Neural crest cell (in vitro differentiated cells): ENCODE measurements at regions not wholly inside any gene's neighbourhood (a gene's known extent, or its start where the extent isn't known, plus 50 kb on each side); places are given as distances from the start of the nearest gene placed in this dataset.

ENCODE experiments used
- DNase-seq: peaks from one replicate; pipeline ENCODE4 v3.0.0; 2021; ENCODE audit warnings: low read depth, mixed read lengths, low spot score
- H3K27ac Mint-ChIP-seq: one replicate; pipeline ENCODE4 v1.8.0; 2021; ENCODE audit warnings: mild to moderate bottlenecking, mixed read lengths; ENCODE audit not compliant: unreplicated experiment
- H3K27me3 Mint-ChIP-seq: 2 replicates; pipeline ENCODE4 v1.8.0; 2021; ENCODE audit warnings: low read depth, mild to moderate bottlenecking, mixed read lengths
- H3K36me3 Mint-ChIP-seq: 2 replicates; pipeline ENCODE4 v1.8.0; 2021; ENCODE audit warnings: low read depth, mild to moderate bottlenecking, mixed read lengths
- H3K4me1 Mint-ChIP-seq: 2 replicates; pipeline ENCODE4 v1.8.0; 2021; ENCODE audit warnings: mixed read lengths
- H3K4me3 Mint-ChIP-seq: one replicate; pipeline ENCODE4 v1.8.0; 2021; ENCODE audit warnings: mild to moderate bottlenecking, mixed read lengths
- H3K9me3 Mint-ChIP-seq: 2 replicates; pipeline ENCODE4 v1.8.0; 2021; ENCODE audit warnings: mixed read lengths
- CTCF ChIP-seq: fragments of 200-600 bp; sonication (generic); conservative IDR thresholded peaks from 2 replicates; pipeline ENCODE4 v1.5.0; 2021; ENCODE audit warnings: antibody characterized with exemption, mild to moderate bottlenecking

- no peak for DNase-seq
- no peaks in the 10 kb centered on the region for H3K27me3 Mint-ChIP-seq
- no peak for TF ChIP-seq CTCF
- peak overlapping the region; percentile 14 for H3K4me3 Mint-ChIP-seq
- peak overlapping the region; percentile 32 for H3K27ac Mint-ChIP-seq
- H3K9me3 Mint-ChIP-seq: no peaks in the 10 kb centered on the region
- peaks cover 56% of the 10 kb centered on the region for H3K4me1 Mint-ChIP-seq
- H3K36me3 Mint-ChIP-seq: no peaks in the 10 kb centered on the region
Measured at GRCh38 chr2:42923580-42924417, 131.4 kb upstream of the HAAO start.

- DNase-seq: no peak
Measured at GRCh38 chr2:42922790-42923579, 130.6 kb upstream of the HAAO start.

GRCh38 chr2:42922293-42922692 is 129.9 kb upstream of the HAAO start:
- TF ChIP-seq CTCF: no peak
- Mint-ChIP-seq H3K36me3 (no peaks in the 10 kb centered on the region), H3K4me3 (no peak overlapping the region), H3K27ac (no peak overlapping the region), H3K27me3 (no peaks in the 10 kb centered on the region), H3K9me3 (no peaks in the 10 kb centered on the region), H3K4me1 (peaks cover 41% of the 10 kb centered on the region)
- DNase-seq: no peak

More at GRCh38 chr2:42922790-42923579, 130.6 kb upstream of the HAAO start:
- Mint-ChIP-seq H3K36me3 (no peaks in the 10 kb centered on the region), H3K27ac (no peak overlapping the region), H3K27me3 (no peaks in the 10 kb centered on the region), H3K4me3 (no peak overlapping the region), H3K4me1 (peaks cover 48% of the 10 kb centered on the region), H3K9me3 (no peaks in the 10 kb centered on the region)
- no peak for TF ChIP-seq CTCF

- DNase-seq: no peak
- H3K4me3 Mint-ChIP-seq: no peak overlapping the region
- peak overlapping the region; percentile 47 for H3K27ac Mint-ChIP-seq
- no peak for TF ChIP-seq CTCF
- H3K9me3 Mint-ChIP-seq: no peaks in the 10 kb centered on the region
- peaks cover 38% of the 10 kb centered on the region for H3K4me1 Mint-ChIP-seq
- no peaks in the 10 kb centered on the region for H3K36me3 Mint-ChIP-seq
- no peaks in the 10 kb centered on the region for H3K27me3 Mint-ChIP-seq
Measured at GRCh38 chr2:42921721-42922120, 129.3 kb upstream of the HAAO start.

- Mint-ChIP-seq H3K27me3 (no peaks in the 10 kb centered on the region), H3K4me1 (peaks cover 35% of the 10 kb centered on the region), H3K4me3 (no peak overlapping the region), H3K9me3 (no peaks in the 10 kb centered on the region), H3K36me3 (no peaks in the 10 kb centered on the region), H3K27ac (peak overlapping the region; percentile 32)
- no peak for TF ChIP-seq CTCF
- no peak for DNase-seq
Measured at GRCh38 chr2:42921147-42921520, 128.8 kb upstream of the HAAO start.
